ENCODE measurements at regions not wholly inside any gene's neighbourhood (a gene's known extent, or its start where the extent isn't known, plus 50 kb on each side); places are given as distances from the start of the nearest gene placed in this dataset.

DNA sequence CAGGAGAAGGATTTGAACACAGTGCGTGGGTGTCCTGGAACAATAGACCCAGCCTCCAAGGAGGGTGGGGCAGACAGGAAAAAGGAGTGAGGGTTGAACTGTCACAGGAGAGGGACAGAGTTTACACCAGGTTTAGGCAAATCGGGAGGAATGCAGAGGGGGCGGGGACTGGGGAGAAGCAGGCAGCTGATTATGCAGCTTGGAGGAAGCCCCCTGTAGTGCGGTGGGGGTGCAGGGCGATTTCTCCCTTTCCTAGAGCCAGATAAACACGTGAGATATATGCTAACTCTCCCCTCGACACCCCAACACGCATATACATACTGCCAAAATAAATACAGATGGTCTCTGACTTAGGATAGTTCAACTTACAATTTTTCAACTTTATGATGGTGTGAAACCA, 108.6 kb upstream of the PRR20G start:
- H3K4me3 ChIP-seq (ENCODE audit: low read length), result no peak overlapping the region
- H3K9me3 ChIP-seq (ENCODE audit: low read depth, low read length), result no peaks in the 10 kb centered on the region
- no peaks in the 10 kb centered on the region for H3K4me1 ChIP-seq (ENCODE audit: insufficient read depth, low read length)
- H3K27me3 ChIP-seq (ENCODE audit: insufficient read depth, low read length), result peaks cover 2% of the 10 kb centered on the region

- Histone ChIP-seq H3K27me3 (ENCODE audit: insufficient read depth, low read length) (peaks cover 2% of the 10 kb centered on the region), H3K9me3 (ENCODE audit: low read depth, low read length) (no peaks in the 10 kb centered on the region), H3K4me1 (ENCODE audit: insufficient read depth, low read length) (no peaks in the 10 kb centered on the region), H3K4me3 (ENCODE audit: low read length) (no peak overlapping the region)
Measured at GRCh38 chr3:127395663-127396355, 108.0 kb upstream of the PRR20G start.

DNA sequence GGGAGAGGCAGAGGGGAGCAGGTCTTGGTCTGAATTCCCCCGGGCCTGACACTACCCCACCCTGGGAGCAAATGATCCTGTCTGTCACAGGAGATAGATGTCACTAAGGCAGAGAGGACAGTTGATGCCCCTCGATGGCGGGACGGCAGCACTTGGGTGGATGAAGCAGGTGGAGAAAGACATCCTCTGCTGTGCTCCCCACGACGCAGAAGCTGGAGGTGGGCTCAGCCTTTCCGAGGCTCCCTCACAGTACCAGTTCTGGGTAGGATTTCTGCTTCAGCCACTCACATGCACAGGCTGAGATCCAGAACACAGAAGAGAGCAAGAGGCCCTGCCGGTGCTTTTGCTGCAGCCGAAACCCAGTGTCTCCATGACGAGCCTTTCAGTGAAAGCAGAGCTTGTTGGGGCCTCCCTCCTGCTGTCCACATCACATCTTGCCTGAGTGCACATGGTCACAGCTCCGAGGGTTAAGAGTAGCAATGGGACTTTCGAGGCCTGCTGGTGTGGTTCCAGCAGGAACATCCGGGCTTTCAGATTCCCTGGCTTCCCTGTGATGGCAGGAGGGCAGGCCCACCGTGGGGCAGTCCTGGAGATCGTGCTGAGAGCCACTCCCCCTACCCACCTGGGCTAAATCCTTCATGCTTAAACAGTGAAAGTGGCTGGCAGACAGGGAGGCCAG, 107.3 kb upstream of the PRR20G start:
- Histone ChIP-seq H3K9me3 (ENCODE audit: low read depth, low read length) (no peaks in the 10 kb centered on the region), H3K4me3 (ENCODE audit: low read length) (no peak overlapping the region), H3K4me1 (ENCODE audit: insufficient read depth, low read length) (no peaks in the 10 kb centered on the region), H3K27me3 (ENCODE audit: insufficient read depth, low read length) (peaks cover 2% of the 10 kb centered on the region)

GRCh38 chr3:127394031-127394430, 106.2 kb upstream of the PRR20G start:
- Histone ChIP-seq H3K27me3 (ENCODE audit: insufficient read depth, low read length) (no peaks in the 10 kb centered on the region), H3K4me3 (ENCODE audit: low read length) (no peak overlapping the region), H3K9me3 (ENCODE audit: low read depth, low read length) (no peaks in the 10 kb centered on the region), H3K4me1 (ENCODE audit: insufficient read depth, low read length) (no peaks in the 10 kb centered on the region)

DNA sequence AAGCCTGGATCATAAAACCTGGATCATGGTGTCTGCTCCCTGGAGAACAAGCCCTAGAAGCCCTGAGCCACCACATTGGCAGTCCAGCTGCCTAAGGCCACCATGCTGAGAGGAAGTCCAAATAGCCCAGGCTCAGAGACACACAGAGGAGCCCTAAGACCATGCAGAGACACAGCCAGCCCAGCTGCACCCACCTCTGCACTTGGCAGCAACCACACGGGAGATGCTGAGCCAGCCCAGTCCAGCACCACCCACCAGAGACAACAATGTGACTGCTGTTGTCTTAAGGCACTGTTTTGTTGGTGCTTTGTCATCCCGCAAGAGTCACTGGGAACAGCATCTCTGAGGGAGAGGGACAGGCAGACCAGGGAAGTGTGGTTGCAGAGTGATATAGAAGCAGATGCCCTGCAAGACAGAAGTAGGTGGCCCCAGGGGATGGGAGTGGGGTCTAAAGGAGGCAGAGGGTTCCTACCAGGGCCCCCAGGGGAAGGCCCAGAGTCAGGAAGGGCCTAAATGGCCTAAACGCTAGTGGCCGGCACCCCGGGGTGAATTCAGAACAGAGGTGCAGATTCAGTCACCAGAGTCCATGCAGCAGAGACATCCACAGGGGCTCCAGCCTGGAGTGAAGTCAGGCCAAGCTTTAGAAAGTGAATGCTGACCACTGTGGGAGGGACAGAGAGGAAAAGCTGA, 105.4 kb upstream of the PRR20G start:
- H3K27me3 ChIP-seq (ENCODE audit: insufficient read depth, low read length), result no peaks in the 10 kb centered on the region
- H3K4me1 ChIP-seq (ENCODE audit: insufficient read depth, low read length), result no peaks in the 10 kb centered on the region
- H3K4me3 ChIP-seq (ENCODE audit: low read length), result no peak overlapping the region
- H3K9me3 ChIP-seq (ENCODE audit: low read depth, low read length), result no peaks in the 10 kb centered on the region

DNA sequence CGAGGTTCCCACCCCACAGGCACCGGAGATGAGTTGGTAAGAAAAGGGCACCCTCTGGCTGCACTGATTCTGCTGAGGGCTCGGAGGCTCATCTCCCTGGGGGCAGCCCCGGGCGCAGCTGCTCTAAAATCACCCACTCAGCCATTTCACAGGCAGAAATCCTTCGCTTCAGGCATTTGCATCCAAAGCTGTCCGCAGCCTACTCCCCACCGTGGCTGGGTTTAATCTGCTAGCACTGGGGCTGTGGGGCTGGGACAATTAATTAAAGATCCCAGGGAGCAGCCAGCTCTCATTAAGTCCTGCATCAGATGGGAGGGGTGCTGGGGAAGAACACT, 104.3 kb upstream of the PRR20G start:
- Histone ChIP-seq H3K4me3 (ENCODE audit: low read length) (no peak overlapping the region), H3K9me3 (ENCODE audit: low read depth, low read length) (no peaks in the 10 kb centered on the region), H3K27me3 (ENCODE audit: insufficient read depth, low read length) (no peaks in the 10 kb centered on the region), H3K4me1 (ENCODE audit: insufficient read depth, low read length) (no peaks in the 10 kb centered on the region)

- H3K27me3 ChIP-seq (ENCODE audit: insufficient read depth, low read length), result no peaks in the 10 kb centered on the region
- no peak overlapping the region for H3K4me3 ChIP-seq (ENCODE audit: low read length)
- no peaks in the 10 kb centered on the region for H3K4me1 ChIP-seq (ENCODE audit: insufficient read depth, low read length)
- no peaks in the 10 kb centered on the region for H3K9me3 ChIP-seq (ENCODE audit: low read depth, low read length)
Measured at GRCh38 chr3:127391436-127392155, 103.8 kb upstream of the PRR20G start.

GRCh38 chr3:127390365-127391025, 102.6 kb upstream of the PRR20G start:
- H3K27me3 ChIP-seq (ENCODE audit: insufficient read depth, low read length), result no peaks in the 10 kb centered on the region
- no peak overlapping the region for H3K4me3 ChIP-seq (ENCODE audit: low read length)
- no peaks in the 10 kb centered on the region for H3K4me1 ChIP-seq (ENCODE audit: insufficient read depth, low read length)
- H3K9me3 ChIP-seq (ENCODE audit: low read depth, low read length), result no peaks in the 10 kb centered on the region

- H3K27me3 ChIP-seq (ENCODE audit: insufficient read depth, low read length), result no peaks in the 10 kb centered on the region
- H3K4me1 ChIP-seq (ENCODE audit: insufficient read depth, low read length), result no peaks in the 10 kb centered on the region
- no peaks in the 10 kb centered on the region for H3K9me3 ChIP-seq (ENCODE audit: low read depth, low read length)
- H3K4me3 ChIP-seq (ENCODE audit: low read length), result no peak overlapping the region
Measured at GRCh38 chr3:127389913-127390312, 102.1 kb upstream of the PRR20G start.

DNA sequence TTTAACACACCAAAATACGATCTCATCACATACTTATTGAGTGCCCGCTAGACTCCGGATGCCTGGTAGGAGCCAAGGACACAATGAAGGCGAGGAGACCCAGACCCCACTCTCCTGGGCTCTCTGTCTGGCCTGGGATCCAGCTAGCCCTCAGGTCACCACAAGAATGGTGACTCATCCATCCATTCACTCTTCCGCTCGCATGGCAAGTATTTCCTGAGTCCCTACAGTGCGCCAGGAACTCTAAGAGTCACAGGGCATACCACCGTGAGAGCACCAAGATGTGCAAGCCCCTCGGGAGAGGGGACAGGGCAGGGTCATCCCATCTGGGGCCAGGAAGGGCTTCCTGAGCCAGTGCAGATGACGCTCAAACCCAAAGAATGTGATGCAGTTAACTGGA, 101.6 kb upstream of the PRR20G start:
- Histone ChIP-seq H3K4me1 (ENCODE audit: insufficient read depth, low read length) (no peaks in the 10 kb centered on the region), H3K4me3 (ENCODE audit: low read length) (no peak overlapping the region), H3K9me3 (ENCODE audit: low read depth, low read length) (no peaks in the 10 kb centered on the region), H3K27me3 (ENCODE audit: insufficient read depth, low read length) (no peaks in the 10 kb centered on the region)

- no peaks in the 10 kb centered on the region for H3K9me3 ChIP-seq (ENCODE audit: low read depth, low read length)
- H3K27me3 ChIP-seq (ENCODE audit: insufficient read depth, low read length), result no peaks in the 10 kb centered on the region
- H3K4me3 ChIP-seq (ENCODE audit: low read length), result no peak overlapping the region
- no peaks in the 10 kb centered on the region for H3K4me1 ChIP-seq (ENCODE audit: insufficient read depth, low read length)
Measured at GRCh38 chr3:127388427-127388826, 100.6 kb upstream of the PRR20G start.

DNA sequence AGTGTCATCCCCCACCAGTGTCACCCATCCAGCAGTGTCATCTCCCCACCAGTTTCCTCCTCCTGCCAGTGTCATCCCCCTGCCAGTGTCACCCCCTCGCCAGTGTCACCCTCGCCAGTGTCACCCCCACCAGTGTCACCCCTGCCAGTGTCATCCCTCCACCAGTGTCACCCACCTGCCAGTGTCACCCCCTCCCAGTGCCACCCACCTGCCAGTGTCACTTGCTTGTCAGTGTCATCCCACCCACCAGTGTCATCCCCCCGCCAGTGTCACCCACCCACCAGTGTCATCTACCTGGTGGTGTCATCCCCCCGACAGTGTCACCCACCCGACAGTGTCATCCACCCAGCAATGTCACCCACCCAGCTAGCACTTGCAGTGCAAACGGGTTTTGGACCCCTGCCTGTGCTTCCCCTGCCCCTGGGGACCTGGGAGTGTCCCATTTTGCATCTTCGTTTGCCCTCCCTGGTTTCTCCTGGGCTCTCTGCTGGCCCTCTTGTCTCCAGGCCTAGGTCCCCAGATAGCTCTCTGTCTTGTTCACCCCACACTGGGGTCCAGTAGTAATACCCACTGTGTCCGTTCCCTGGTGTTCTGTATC, 99.8 kb upstream of the PRR20G start:
- Histone ChIP-seq H3K9me3 (ENCODE audit: low read depth, low read length) (no peaks in the 10 kb centered on the region), H3K4me1 (ENCODE audit: insufficient read depth, low read length) (no peaks in the 10 kb centered on the region), H3K27me3 (ENCODE audit: insufficient read depth, low read length) (no peaks in the 10 kb centered on the region), H3K4me3 (ENCODE audit: low read length) (no peak overlapping the region)

DNA sequence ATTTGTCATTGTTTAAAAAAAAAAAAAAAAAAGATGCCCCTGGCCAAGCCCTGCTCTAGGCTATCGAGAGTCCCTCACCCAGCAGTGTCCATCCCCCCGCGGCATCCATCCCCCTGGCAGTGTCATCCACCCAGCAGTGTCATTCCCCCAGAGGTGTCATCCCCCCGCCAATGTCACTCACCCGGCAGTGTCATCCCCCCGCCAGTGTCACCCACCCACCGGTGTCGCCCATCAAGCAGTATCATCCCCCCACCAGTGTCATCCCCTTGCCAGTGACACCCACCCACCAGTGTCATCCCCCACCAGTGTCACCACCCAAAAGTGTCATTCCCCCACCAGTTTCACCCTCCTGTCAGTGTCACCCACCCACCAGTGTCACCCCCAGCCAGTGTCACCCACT, 99.3 kb upstream of the PRR20G start:
- no peaks in the 10 kb centered on the region for H3K27me3 ChIP-seq (ENCODE audit: insufficient read depth, low read length)
- no peak overlapping the region for H3K4me3 ChIP-seq (ENCODE audit: low read length)
- H3K9me3 ChIP-seq (ENCODE audit: low read depth, low read length), result no peaks in the 10 kb centered on the region
- H3K4me1 ChIP-seq (ENCODE audit: insufficient read depth, low read length), result no peaks in the 10 kb centered on the region

- no peaks in the 10 kb centered on the region for H3K4me1 ChIP-seq (ENCODE audit: insufficient read depth, low read length)
- H3K27me3 ChIP-seq (ENCODE audit: insufficient read depth, low read length), result no peaks in the 10 kb centered on the region
- H3K4me3 ChIP-seq (ENCODE audit: low read length), result no peak overlapping the region
- H3K9me3 ChIP-seq (ENCODE audit: low read depth, low read length), result no peaks in the 10 kb centered on the region
Measured at GRCh38 chr3:127386490-127386889, 98.6 kb upstream of the PRR20G start.

DNA sequence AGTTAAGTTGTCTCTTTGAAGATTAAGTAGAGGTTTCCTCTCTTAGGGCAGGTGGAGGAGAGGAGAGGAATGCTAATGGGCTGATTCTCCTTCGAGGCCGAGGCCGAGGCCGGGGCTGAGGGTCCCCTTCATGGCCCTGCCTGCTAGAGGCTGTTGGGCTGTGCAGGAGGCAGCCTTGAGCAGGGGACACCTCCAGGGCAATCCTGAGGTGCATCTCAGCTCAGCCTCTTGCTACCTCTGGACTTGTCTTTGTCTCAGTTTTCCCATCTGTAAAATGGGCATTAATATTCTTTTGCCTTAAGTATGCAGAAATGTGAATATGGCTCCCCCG, 97.7 kb upstream of the PRR20G start:
- no peaks in the 10 kb centered on the region for H3K4me1 ChIP-seq (ENCODE audit: insufficient read depth, low read length)
- H3K9me3 ChIP-seq (ENCODE audit: low read depth, low read length), result no peaks in the 10 kb centered on the region
- no peak overlapping the region for H3K4me3 ChIP-seq (ENCODE audit: low read length)
- H3K27me3 ChIP-seq (ENCODE audit: insufficient read depth, low read length), result no peaks in the 10 kb centered on the region
